ENCODE measurements at regions not wholly inside any gene's neighbourhood (a gene's known extent, or its start where the extent isn't known, plus 50 kb on each side); places are given as distances from the start of the nearest gene placed in this dataset.
"Not testable (repeated sequence)": the region's sequence is repeated elsewhere in the genome, so short reads cannot be mapped to it uniquely, and the experiment has no call there.

- H3K4me2 ChIP-seq (replicated peaks; ENCODE audit: extremely low read depth, low read length, poor library complexity, severe bottlenecking): no peak overlapping the region
- H2AFZ ChIP-seq (ENCODE audit: insufficient read depth, low read depth, low read length, poor library complexity, severe bottlenecking): no peak overlapping the region
- Mint-ChIP-seq H3K27me3 (ENCODE audit: low read depth in 3 of 3) (peaks cover 12 to 19% (median 14%) of the 10 kb centered on the region in 3 donors), H3K9me3 (peaks cover 0 to 2% (median 0%) of the 10 kb centered on the region in 7 donors), H3K4me1 (no peaks in the 10 kb centered on the region), H3K4me3 (no peak overlapping the region), H3K36me3 (no peaks in the 10 kb centered on the region), H3K27ac (no peak overlapping the region)
- no peaks in the 10 kb centered on the region for H3K4me1 ChIP-seq (ENCODE audit: control insufficient read depth in 1 of 2, insufficient read depth in 2 of 2, low read length in 2 of 2)
- TF ChIP-seq CTCF (IDR thresholded peaks at IDR 0.05): no peak
- H3K27me3 ChIP-seq (ENCODE audit: control insufficient read depth in 2 of 2, insufficient read depth in 2 of 2, low read length in 2 of 2): peaks cover 2 to 7% of the 10 kb centered on the region in 2 donors
- intact Hi-C loops (cut with micrococcal nuclease): no loop called here
- H3K9me3 ChIP-seq (replicated peaks in 1 of 2; ENCODE audit: control insufficient read depth in 1 of 2, insufficient read depth in 1 of 2, low read length in 2 of 2): no peaks in the 10 kb centered on the region
- no peak overlapping the region for H3K27ac ChIP-seq (ENCODE audit: low read depth in 1 of 2, low read length in 2 of 2)
- no peaks in the 10 kb centered on the region for H4K20me1 ChIP-seq (ENCODE audit: insufficient read depth, low read length)
- no peaks in the 10 kb centered on the region for H3K36me3 ChIP-seq (replicated peaks in 1 of 2; ENCODE audit: control insufficient read depth in 1 of 2, insufficient read depth in 2 of 2, low read length in 2 of 2)
- WGBS (ENCODE audit: insufficient coverage): 93% methylated on average over 3 of the region's 4 CpGs
- no peak overlapping the region for H3K4me3 ChIP-seq (replicated peaks in 1 of 3; ENCODE audit: low read depth in 2 of 3, low read length in 3 of 3)
- no peaks in the 10 kb centered on the region for H3K79me2 ChIP-seq (ENCODE audit: insufficient read depth, low read length)
- DNase-seq: no peak
- H3K9ac ChIP-seq (ENCODE audit: insufficient read depth, low read length, poor library complexity, severe bottlenecking): no peak overlapping the region
Observed at GRCh38 chr11:69221086-69221485, 65.4 kb downstream of the SMIM38 start.

GRCh38 chr11:69221636-69222035, 65.9 kb downstream of the SMIM38 start:
- intact Hi-C loops (cut with micrococcal nuclease); H2AFZ ChIP-seq (ENCODE audit: insufficient read depth, low read depth, low read length, poor library complexity, severe bottlenecking): not testable (repeated sequence)

More at GRCh38 chr11:69221636-69222035, 65.9 kb downstream of the SMIM38 start:
- H3K79me2 ChIP-seq (ENCODE audit: insufficient read depth, low read length); H3K27ac ChIP-seq (ENCODE audit: low read depth in 1 of 2, low read length in 2 of 2); H3K4me1 ChIP-seq (ENCODE audit: control insufficient read depth in 1 of 2, insufficient read depth in 2 of 2, low read length in 2 of 2); H3K36me3 Mint-ChIP-seq; H4K20me1 ChIP-seq (ENCODE audit: insufficient read depth, low read length); H3K9me3 ChIP-seq (replicated peaks in 1 of 2; ENCODE audit: control insufficient read depth in 1 of 2, insufficient read depth in 1 of 2, low read length in 2 of 2); H3K4me1 Mint-ChIP-seq; H3K27ac Mint-ChIP-seq; H3K9me3 Mint-ChIP-seq; H3K4me3 ChIP-seq (replicated peaks in 1 of 3; ENCODE audit: low read depth in 2 of 3, low read length in 3 of 3); H3K4me3 Mint-ChIP-seq; H3K36me3 ChIP-seq (replicated peaks in 1 of 2; ENCODE audit: control insufficient read depth in 1 of 2, insufficient read depth in 2 of 2, low read length in 2 of 2); H3K9ac ChIP-seq (ENCODE audit: insufficient read depth, low read length, poor library complexity, severe bottlenecking); H3K4me2 ChIP-seq (replicated peaks; ENCODE audit: extremely low read depth, low read length, poor library complexity, severe bottlenecking); DNase-seq: not testable (repeated sequence)
- 95% methylated on average over 4 of the region's 8 CpGs for WGBS (ENCODE audit: insufficient coverage)
- H3K27me3 ChIP-seq (ENCODE audit: control insufficient read depth in 2 of 2, insufficient read depth in 2 of 2, low read length in 2 of 2): peaks cover 2 to 10% of the 10 kb centered on the region in 2 donors
- H3K27me3 Mint-ChIP-seq (ENCODE audit: low read depth in 3 of 3): peaks cover 12 to 23% (median 19%) of the 10 kb centered on the region in 3 donors
